IMR-90 (cell line): ENCODE measurements at regions not wholly inside any gene's neighbourhood (a gene's known extent, or its start where the extent isn't known, plus 50 kb on each side); places are given as distances from the start of the nearest gene placed in this dataset.

ENCODE experiments used
- BHLHE40 ChIP-seq: fragments of 150-350 bp; IDR thresholded peaks from 2 replicates; pipeline ENCODE4 v1.6.1; 2016; ENCODE audit warnings: mild to moderate bottlenecking, low read depth, low read length
- MAFK ChIP-seq: IDR thresholded peaks from 2 replicates; pipeline ENCODE4 v1.6.1; 2012; ENCODE audit warnings: low read depth, low read length, improper control_type of control experiment
- MAZ ChIP-seq: IDR thresholded peaks from 2 replicates; pipeline ENCODE4 v1.6.1; 2012; ENCODE audit warnings: low read depth, mild to moderate bottlenecking, low read length, improper control_type of control experiment, moderate library complexity, borderline replicate concordance
- MXI1 ChIP-seq: IDR thresholded peaks from 2 replicates; pipeline ENCODE4 v1.6.1; 2012; ENCODE audit warnings: low read depth, mild to moderate bottlenecking, low read length, moderate library complexity, borderline replicate concordance
- NFE2L2 ChIP-seq: fragments of 150-350 bp; IDR thresholded peaks from 2 replicates; pipeline ENCODE4 v1.6.1; 2016; ENCODE audit warnings: low read depth, mild to moderate bottlenecking, low read length
- POLR2A ChIP-seq: IDR thresholded peaks from 2 replicates; pipeline ENCODE4 v1.6.1; 2012; ENCODE audit warnings: mild to moderate bottlenecking, low read depth, low read length
- RCOR1 ChIP-seq: IDR thresholded peaks from 2 replicates; pipeline ENCODE4 v1.6.1; 2012; ENCODE audit warnings: mild to moderate bottlenecking, low read length, improper control_type of control experiment; ENCODE audit not compliant: insufficient replicate concordance
- RFX5 ChIP-seq: IDR thresholded peaks from 2 replicates; pipeline ENCODE4 v1.8.0; 2012; ENCODE audit warnings: low read depth, mild to moderate bottlenecking, low read length, moderate library complexity
- SMC3 ChIP-seq: fragments of 150-350 bp; IDR thresholded peaks from 2 replicates; pipeline ENCODE4 v1.6.1; 2016; ENCODE audit warnings: low read depth, mild to moderate bottlenecking, antibody characterized with exemption, low read length, moderate library complexity
- TF ChIP-seq, protein P1 (sequence below): conservative IDR thresholded peaks from 2 replicates; pipeline ENCODE4 v1.5.1; 2012; ENCODE audit warnings: mild to moderate bottlenecking, low read depth, low read length, improper control_type of control experiment
- TF ChIP-seq, protein P2 (sequence below): fragments of 150-350 bp; IDR thresholded peaks from 2 replicates; pipeline ENCODE4 v1.6.1; 2016; ENCODE audit warnings: low read depth, mild to moderate bottlenecking, low read length, moderate library complexity, borderline replicate concordance
- TF ChIP-seq, protein P3 (sequence below): fragments of 150-350 bp; IDR thresholded peaks from 2 replicates; pipeline ENCODE4 v1.6.1; 2017; ENCODE audit warnings: mild to moderate bottlenecking, antibody characterized with exemption, low read length, low read depth

DNA sequence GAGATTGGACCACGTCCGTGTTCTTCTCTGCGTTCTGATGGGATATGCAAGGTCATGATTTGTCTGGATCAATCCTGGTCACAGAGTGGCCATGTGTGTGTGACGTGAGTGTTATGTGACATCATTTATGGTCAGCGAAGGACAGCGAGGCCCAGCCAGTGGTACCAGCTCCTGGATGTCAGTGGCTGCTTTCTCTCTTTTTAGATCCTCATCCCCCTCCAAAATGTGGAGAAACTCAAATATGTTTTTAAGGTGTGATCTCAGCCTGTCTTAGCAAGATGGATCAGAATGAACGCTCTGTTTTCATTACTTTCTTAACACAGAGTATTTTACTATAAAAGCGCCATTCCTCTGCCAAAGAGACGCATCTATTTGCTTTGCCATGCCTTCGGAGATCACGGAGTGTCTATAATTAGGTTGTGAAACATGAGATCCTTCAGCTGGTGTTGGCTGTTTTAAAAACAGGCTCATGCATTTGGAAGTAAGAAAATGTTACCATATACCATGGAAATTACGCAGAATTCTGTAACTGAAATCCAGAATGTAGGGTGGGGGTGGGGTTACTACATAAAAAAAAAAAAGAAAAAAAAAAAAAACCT, 245.5 kb upstream of the TCERG1L start:
- TF ChIP-seq POLR2A, result no peak
- TF ChIP-seq, protein P1, sequence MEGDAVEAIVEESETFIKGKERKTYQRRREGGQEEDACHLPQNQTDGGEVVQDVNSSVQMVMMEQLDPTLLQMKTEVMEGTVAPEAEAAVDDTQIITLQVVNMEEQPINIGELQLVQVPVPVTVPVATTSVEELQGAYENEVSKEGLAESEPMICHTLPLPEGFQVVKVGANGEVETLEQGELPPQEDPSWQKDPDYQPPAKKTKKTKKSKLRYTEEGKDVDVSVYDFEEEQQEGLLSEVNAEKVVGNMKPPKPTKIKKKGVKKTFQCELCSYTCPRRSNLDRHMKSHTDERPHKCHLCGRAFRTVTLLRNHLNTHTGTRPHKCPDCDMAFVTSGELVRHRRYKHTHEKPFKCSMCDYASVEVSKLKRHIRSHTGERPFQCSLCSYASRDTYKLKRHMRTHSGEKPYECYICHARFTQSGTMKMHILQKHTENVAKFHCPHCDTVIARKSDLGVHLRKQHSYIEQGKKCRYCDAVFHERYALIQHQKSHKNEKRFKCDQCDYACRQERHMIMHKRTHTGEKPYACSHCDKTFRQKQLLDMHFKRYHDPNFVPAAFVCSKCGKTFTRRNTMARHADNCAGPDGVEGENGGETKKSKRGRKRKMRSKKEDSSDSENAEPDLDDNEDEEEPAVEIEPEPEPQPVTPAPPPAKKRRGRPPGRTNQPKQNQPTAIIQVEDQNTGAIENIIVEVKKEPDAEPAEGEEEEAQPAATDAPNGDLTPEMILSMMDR, result no peak
- no peak for TF ChIP-seq SMC3
- TF ChIP-seq, protein P2, sequence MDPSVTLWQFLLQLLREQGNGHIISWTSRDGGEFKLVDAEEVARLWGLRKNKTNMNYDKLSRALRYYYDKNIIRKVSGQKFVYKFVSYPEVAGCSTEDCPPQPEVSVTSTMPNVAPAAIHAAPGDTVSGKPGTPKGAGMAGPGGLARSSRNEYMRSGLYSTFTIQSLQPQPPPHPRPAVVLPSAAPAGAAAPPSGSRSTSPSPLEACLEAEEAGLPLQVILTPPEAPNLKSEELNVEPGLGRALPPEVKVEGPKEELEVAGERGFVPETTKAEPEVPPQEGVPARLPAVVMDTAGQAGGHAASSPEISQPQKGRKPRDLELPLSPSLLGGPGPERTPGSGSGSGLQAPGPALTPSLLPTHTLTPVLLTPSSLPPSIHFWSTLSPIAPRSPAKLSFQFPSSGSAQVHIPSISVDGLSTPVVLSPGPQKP, result no peak
- no peak for TF ChIP-seq BHLHE40
- TF ChIP-seq MXI1, result no peak
- TF ChIP-seq, protein P3, sequence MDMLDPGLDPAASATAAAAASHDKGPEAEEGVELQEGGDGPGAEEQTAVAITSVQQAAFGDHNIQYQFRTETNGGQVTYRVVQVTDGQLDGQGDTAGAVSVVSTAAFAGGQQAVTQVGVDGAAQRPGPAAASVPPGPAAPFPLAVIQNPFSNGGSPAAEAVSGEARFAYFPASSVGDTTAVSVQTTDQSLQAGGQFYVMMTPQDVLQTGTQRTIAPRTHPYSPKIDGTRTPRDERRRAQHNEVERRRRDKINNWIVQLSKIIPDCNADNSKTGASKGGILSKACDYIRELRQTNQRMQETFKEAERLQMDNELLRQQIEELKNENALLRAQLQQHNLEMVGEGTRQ, result no peak
- TF ChIP-seq MAFK, result no peak
- TF ChIP-seq NFE2L2, result no peak
- TF ChIP-seq RFX5, result no peak
- no peak for TF ChIP-seq MAZ
- no peak for TF ChIP-seq RCOR1
